ENCODE measurements at regions not wholly inside any gene's neighbourhood (a gene's known extent, or its start where the extent isn't known, plus 50 kb on each side); places are given as distances from the start of the nearest gene placed in this dataset.

GRCh38 chr12:11446372-11446771 is 51.0 kb upstream of the PRB2 start:
- Histone ChIP-seq H3K4me3 (no peak overlapping the region), H3K27me3 (no peaks in the 10 kb centered on the region), H3K27ac (no peak overlapping the region), H3K36me3 (no peaks in the 10 kb centered on the region), H3K9me3 (no peaks in the 10 kb centered on the region), H3K9ac (ENCODE audit: low read depth in 2 of 2, low read length in 2 of 2) (no peak overlapping the region), H3K4me1 (no peaks in the 10 kb centered on the region)
- no peak for TF ChIP-seq CTCF (IDR thresholded peaks at IDR 0.05)
- no peak for DNase-seq
- intact Hi-C loops (cut with DNase I): no loop called here

DNA sequence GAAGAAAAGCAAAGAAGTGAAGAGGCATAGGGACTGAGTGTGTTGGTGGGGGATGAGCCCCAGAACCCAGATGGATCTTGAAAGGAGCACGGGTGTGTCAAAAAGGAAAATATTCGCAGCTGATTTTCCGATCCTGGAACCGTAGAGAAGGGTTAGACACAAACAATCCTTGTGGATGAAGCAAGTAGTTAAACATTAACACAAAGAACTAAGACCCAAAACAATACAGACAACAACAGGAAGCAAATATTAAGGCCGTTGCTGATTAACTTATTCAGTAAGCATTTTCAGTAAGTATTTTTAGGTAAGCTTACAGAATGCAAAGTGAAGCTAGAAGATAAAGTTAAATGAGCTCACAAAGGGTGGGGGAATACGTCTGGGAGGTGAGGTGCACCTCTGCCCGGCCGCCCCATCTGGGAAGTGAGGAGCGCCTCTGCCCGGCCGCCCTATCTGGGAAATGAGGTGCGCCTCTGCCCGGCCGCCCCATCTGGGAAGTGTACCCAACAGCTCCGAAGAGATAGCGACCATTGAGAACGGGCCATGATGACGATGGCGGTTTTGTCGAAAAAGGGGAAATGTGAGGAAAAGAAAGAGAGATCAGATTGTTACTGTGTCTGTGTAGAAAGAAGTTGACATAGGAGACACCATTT is 62.8 kb upstream of the PRB2 start:
- Histone ChIP-seq H3K9ac (ENCODE audit: low read depth in 2 of 2, low read length in 2 of 2) (no peak overlapping the region), H3K27ac (no peak overlapping the region), H3K4me1 (no peaks in the 10 kb centered on the region), H3K27me3 (no peaks in the 10 kb centered on the region), H3K36me3 (no peaks in the 10 kb centered on the region), H3K9me3 (no peaks in the 10 kb centered on the region), H3K4me3 (no peak overlapping the region)
- intact Hi-C loops (cut with DNase I): no loop called here
- DNase-seq: no peak
- no peak for TF ChIP-seq CTCF (IDR thresholded peaks at IDR 0.05)

DNA sequence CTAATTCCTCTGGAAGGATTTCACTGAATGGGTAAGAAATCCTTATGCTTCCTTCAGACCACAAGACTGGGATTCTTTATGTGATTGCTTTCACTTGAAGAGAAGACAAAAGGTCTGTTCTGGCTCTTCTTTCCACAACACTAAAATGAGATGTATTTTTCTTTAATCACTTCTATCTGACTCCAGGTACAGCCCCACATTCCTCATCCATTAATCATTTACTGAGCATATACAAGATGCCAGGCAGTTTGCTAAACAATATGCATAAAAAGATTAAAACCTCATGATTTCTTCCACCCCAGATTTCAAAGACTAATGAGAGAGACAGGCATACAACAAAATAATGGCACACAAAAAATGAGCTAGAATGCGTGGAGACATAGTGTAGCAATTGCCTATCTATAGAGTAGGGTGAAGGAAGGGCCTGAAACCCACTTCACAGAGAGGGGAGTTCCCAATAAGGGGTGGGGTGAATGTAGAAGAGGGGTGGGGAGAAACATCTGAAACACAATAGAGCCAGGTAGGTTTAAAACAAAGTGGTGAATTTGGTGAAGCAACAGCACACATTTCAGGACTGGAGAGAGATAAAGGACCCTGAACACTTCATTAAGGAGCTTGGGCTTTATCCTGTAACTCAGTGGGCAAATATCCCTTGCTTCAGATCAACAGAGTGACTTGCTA is 65.1 kb upstream of the PRB2 start:
- no peak overlapping the region for H3K4me3 ChIP-seq
- no peak for TF ChIP-seq CTCF (IDR thresholded peaks at IDR 0.05)
- no peaks in the 10 kb centered on the region for H3K9me3 ChIP-seq
- no peak overlapping the region for H3K27ac ChIP-seq
- no peaks in the 10 kb centered on the region for H3K27me3 ChIP-seq
- no peak for DNase-seq
- intact Hi-C loops (cut with DNase I): no loop called here
- H3K4me1 ChIP-seq: no peaks in the 10 kb centered on the region
- no peaks in the 10 kb centered on the region for H3K36me3 ChIP-seq
- no peak overlapping the region for H3K9ac ChIP-seq (ENCODE audit: low read depth in 2 of 2, low read length in 2 of 2)

GRCh38 chr12:11461433-11461832 is 66.1 kb upstream of the PRB2 start:
- H3K36me3 ChIP-seq: no peaks in the 10 kb centered on the region
- no peaks in the 10 kb centered on the region for H3K27me3 ChIP-seq
- no peak overlapping the region for H3K27ac ChIP-seq
- intact Hi-C loops (cut with DNase I): no loop called here
- H3K9me3 ChIP-seq: no peaks in the 10 kb centered on the region
- TF ChIP-seq CTCF (IDR thresholded peaks at IDR 0.05): no peak
- DNase-seq: no peak
- H3K9ac ChIP-seq (ENCODE audit: low read depth in 2 of 2, low read length in 2 of 2): no peak overlapping the region
- no peak overlapping the region for H3K4me3 ChIP-seq
- no peaks in the 10 kb centered on the region for H3K4me1 ChIP-seq

- H3K27ac ChIP-seq: no peak overlapping the region
- TF ChIP-seq CTCF (IDR thresholded peaks at IDR 0.05): no peak
- no peak overlapping the region for H3K9ac ChIP-seq (ENCODE audit: low read depth in 2 of 2, low read length in 2 of 2)
- DNase-seq: no peak
- no peaks in the 10 kb centered on the region for H3K27me3 ChIP-seq
- no peaks in the 10 kb centered on the region for H3K9me3 ChIP-seq
- no peak overlapping the region for H3K4me3 ChIP-seq
- intact Hi-C loops (cut with DNase I): no loop called here
- no peaks in the 10 kb centered on the region for H3K36me3 ChIP-seq
- no peaks in the 10 kb centered on the region for H3K4me1 ChIP-seq
These were observed 81.7 kb upstream of the PRB2 start for GRCh38 chr12:11477110-11477509.
